Left lung (tissue), 4 donors: ENCODE measurements at regions not wholly inside any gene's neighbourhood (a gene's known extent, or its start where the extent isn't known, plus 50 kb on each side); places are given as distances from the start of the nearest gene placed in this dataset.
"Not testable (repeated sequence)": the region's sequence is repeated elsewhere in the genome, so short reads cannot be mapped to it uniquely, and the experiment has no call there.

Experiments
- ATAC-seq: fragments of 200-7000 bp; cut with Tn5 transposase; one replicate; pipeline ENCODE4 v1.9.1; 2020; ENCODE audit warnings: moderate library complexity
- DNase-seq, 4 donors: peaks; one replicate each; pipeline ENCODE4 v3.0.0-alpha.2; 2013 to 2020
- H3K27ac ChIP-seq, 2 donors: fragments of 200-600 bp; sonication (generic) in 1 of 2; one replicate each; pipeline versions ENCODE4 v1.5.0 to v1.8.0; 2020 to 2021
- H3K27me3 ChIP-seq, 2 donors: fragments of 200-600 bp; sonication (generic) in 1 of 2; one replicate each; pipeline versions ENCODE4 v1.5.0 to v1.8.0; 2020 to 2021
- H3K36me3 ChIP-seq, 2 donors: fragments of 200-600 bp; sonication (generic) in 1 of 2; one replicate each; pipeline versions ENCODE4 v1.5.0 to v1.8.0; 2020 to 2021
- H3K4me1 ChIP-seq, 2 donors: fragments of 200-600 bp; one replicate each; pipeline ENCODE4 v1.8.0; 2021
- H3K4me3 ChIP-seq, 2 donors: fragments of 200-600 bp; sonication (generic) in 1 of 2; one replicate each; pipeline versions ENCODE4 v1.5.0 to v1.8.0; 2020 to 2021; ENCODE audit warnings: mild to moderate bottlenecking in 1 of 2
- H3K9me3 ChIP-seq, 2 donors: fragments of 200-600 bp; sonication (generic) in 1 of 2; one replicate each; pipeline versions ENCODE4 v1.5.0 to v1.8.0; 2020 to 2021
- CTCF ChIP-seq, 2 donors: fragments of 200-600 bp; sonication (generic) in 1 of 2; IDR thresholded peaks; one replicate each; pipeline versions ENCODE4 v1.5.0 to v1.8.0; 2021; ENCODE audit warnings: antibody characterized with exemption in 2 of 2
- intact Hi-C, 2 donors: fragments of 100-400 bp; cut with DNase I; formaldehyde crosslinking; loops; one replicate each; pipeline versions ENCODE4 v1.11.2 to v1.14.2; 2022
- donor health status: DM: no; HTN: yes; CAD: no.
- donor health status: DM: no; HTN: no; CAD: no.

GRCh38 chr16:88308441-88309173 lies 74.2 kb upstream of the ZNF469 start:
- peaks cover 0 to 23% of the 10 kb centered on the region in 2 donors for H3K27me3 ChIP-seq
- peaks cover 0 to 8% of the 10 kb centered on the region in 2 donors for H3K4me1 ChIP-seq
- H3K9me3 ChIP-seq = no peaks in the 10 kb centered on the region
- no peaks in the 10 kb centered on the region for H3K36me3 ChIP-seq
- ATAC-seq = no peak
- H3K4me3 ChIP-seq = no peak overlapping the region
- TF ChIP-seq CTCF (IDR thresholded peaks at IDR 0.05) = no peak
- no peak overlapping the region for H3K27ac ChIP-seq
- peak in 1 of 4 donors; percentile 34 for DNase-seq
- intact Hi-C loops = no loop called here

DNA sequence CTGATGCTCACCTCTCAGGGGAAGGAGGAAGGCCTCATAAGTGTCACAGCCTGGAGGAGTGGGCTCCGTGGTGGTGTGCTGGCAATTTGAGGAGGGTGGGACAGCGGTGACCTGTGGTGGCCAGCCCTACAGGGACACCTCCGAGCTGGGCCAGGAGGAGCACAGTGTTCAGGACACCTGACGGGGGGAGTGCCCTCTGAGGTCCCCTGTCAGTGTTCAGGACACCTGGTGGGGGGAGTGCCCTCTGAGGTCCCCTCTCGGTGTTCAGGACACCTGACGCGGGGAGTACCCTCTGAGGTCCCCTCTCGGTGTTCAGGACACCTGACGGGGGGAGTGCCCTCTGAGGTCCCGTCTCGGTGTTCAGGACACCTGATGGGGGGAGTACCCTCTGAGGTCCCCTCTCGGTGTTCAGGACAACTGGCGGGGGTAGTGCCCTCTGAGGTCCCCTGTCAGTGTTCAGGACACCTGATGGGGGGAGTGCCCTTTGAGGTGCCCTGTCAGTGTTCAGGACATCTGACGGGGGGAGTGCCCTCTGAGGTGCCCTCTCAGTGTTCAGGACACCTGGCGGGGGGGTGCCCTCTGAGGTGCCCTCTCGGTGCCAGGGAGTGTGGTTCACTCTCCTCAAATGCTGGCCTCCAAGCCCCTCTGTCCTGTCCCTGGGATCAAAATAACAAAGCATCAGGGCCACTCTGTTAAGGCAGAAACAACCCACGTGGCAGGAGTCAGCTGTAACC lies 73.4 kb upstream of the ZNF469 start:
- Histone ChIP-seq H3K27ac (no peak overlapping the region), H3K4me3 (no peak overlapping the region), H3K9me3 (no peaks in the 10 kb centered on the region), H3K4me1 (peaks cover 0 to 7% of the 10 kb centered on the region in 2 donors), H3K27me3 (peaks cover 0 to 21% of the 10 kb centered on the region in 2 donors), H3K36me3 (no peaks in the 10 kb centered on the region)
- ATAC-seq (no peak), DNase-seq (peak in 1 of 4 donors; percentile 38)
- no peak for TF ChIP-seq CTCF (IDR thresholded peaks at IDR 0.05)
- intact Hi-C loops = no loop called here

DNA sequence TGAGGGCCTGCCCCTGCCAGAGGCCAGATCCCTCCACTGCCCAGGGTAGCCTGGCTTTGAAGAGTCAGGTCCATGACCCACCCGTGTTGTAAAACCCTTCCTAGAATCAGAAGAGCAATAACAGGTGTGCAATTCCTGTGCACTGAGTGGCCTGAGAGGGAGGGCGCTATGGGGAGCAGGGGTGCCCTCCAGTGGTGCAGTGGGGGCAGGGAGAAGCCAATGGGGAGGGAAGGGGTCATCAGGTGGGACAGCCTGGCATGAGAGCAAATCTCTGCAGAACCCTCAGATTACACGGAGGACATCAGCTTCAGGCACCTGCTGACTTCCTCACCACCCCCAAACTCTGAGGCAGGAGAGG lies 72.9 kb upstream of the ZNF469 start:
- TF ChIP-seq CTCF (IDR thresholded peaks at IDR 0.05) = no peak
- no peaks in the 10 kb centered on the region for H3K9me3 ChIP-seq
- H3K36me3 ChIP-seq = no peaks in the 10 kb centered on the region
- DNase-seq (peak in 1 of 4 donors; percentile 23), ATAC-seq (no peak)
- H3K27me3 ChIP-seq = peaks cover 0 to 15% of the 10 kb centered on the region in 2 donors
- no peak overlapping the region for H3K27ac ChIP-seq
- intact Hi-C loops = no loop called here
- no peak overlapping the region for H3K4me3 ChIP-seq
- H3K4me1 ChIP-seq = peaks cover 0 to 1% of the 10 kb centered on the region in 2 donors

- DNase-seq (peak in 1 of 4 donors; percentile 24), ATAC-seq (no peak)
- Histone ChIP-seq H3K27me3 (peaks cover 0 to 20% of the 10 kb centered on the region in 2 donors), H3K27ac (no peak overlapping the region), H3K9me3 (no peaks in the 10 kb centered on the region), H3K4me3 (no peak overlapping the region), H3K4me1 (no peaks in the 10 kb centered on the region), H3K36me3 (no peaks in the 10 kb centered on the region)
- no peak for TF ChIP-seq CTCF (IDR thresholded peaks at IDR 0.05)
- intact Hi-C loops = no loop called here
Measured at GRCh38 chr16:88310796-88311605, 71.8 kb upstream of the ZNF469 start.

DNA sequence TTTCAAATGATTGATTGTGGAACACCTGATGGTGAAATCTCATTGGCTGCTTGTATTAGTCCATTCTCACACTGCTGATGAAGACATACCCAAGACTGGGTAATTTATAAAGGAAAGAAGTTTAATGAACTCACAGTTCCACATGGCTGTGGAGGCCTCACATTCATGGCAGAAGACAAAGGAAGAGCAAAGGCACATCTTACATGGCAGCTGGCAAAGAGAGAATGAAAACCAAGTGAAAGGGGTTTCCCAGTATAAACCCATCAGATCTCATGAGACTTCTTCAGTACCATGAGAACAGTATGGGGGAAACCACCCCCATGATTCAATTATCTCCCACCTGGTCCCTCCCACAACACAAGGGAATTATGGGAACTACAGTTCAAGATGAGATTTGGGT lies 70.9 kb upstream of the ZNF469 start:
- ATAC-seq, H3K27ac ChIP-seq, intact Hi-C loops, H3K4me3 ChIP-seq, H3K4me1 ChIP-seq, DNase-seq, H3K36me3 ChIP-seq, H3K9me3 ChIP-seq: not testable (repeated sequence)
- H3K27me3 ChIP-seq = peaks cover 0 to 29% of the 10 kb centered on the region in 2 donors
